HG03045 (cell line): ENCODE measurements at regions not wholly inside any gene's neighbourhood (a gene's known extent, or its start where the extent isn't known, plus 50 kb on each side); places are given as distances from the start of the nearest gene placed in this dataset.
"Not testable (repeated sequence)": the region's sequence is repeated elsewhere in the genome, so short reads cannot be mapped to it uniquely, and the experiment has no call there.

Experiments
- ATAC-seq: cut with Tn5 transposase; IDR thresholded peaks from one replicate; pipeline ENCODE4 v1.9.1; 2021; ENCODE audit warnings: mild to moderate bottlenecking, moderate library complexity; ENCODE audit not compliant: unreplicated experiment

- no peak for ATAC-seq
These were observed 335.2 kb upstream of the VWC2 start for GRCh38 chr7:49438281-49438680.

- ATAC-seq = no peak
These were observed 329.9 kb upstream of the VWC2 start for GRCh38 chr7:49443515-49443914.

DNA sequence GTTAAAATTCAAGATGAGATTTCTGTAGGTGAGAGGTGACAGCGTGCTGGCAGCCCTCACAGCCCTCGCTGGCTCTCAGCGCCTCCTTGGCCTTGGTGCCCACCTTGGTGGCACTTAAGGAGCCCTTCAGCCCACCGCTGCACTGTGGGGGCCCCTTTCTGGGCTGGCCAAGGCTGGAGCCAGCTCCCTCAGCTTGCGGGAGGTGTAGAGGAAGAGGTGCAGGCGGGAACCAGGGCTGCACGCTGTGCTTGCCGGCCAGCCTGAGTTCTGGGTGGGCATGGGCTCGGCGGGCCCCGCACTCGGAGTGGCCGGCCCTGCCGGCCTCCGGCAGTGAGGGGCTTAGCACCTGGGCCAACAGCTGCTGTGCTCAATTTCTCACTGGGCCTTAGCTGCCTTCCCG is 320.0 kb upstream of the VWC2 start:
- ATAC-seq = no peak

- ATAC-seq = no peak
These were observed 294.0 kb upstream of the VWC2 start for GRCh38 chr7:49479441-49479840.

GRCh38 chr7:49479936-49480544 is 293.4 kb upstream of the VWC2 start:
- no peak for ATAC-seq

GRCh38 chr7:49481075-49481474 is 292.4 kb upstream of the VWC2 start:
- ATAC-seq = no peak

GRCh38 chr7:49483142-49483541 is 290.3 kb upstream of the VWC2 start:
- no peak for ATAC-seq

- ATAC-seq = no peak
These were observed 286.2 kb upstream of the VWC2 start for GRCh38 chr7:49486974-49487829.

GRCh38 chr7:49487830-49488140 is 285.7 kb upstream of the VWC2 start:
- ATAC-seq = no peak

GRCh38 chr7:49488573-49488972 is 284.9 kb upstream of the VWC2 start:
- no peak for ATAC-seq

DNA sequence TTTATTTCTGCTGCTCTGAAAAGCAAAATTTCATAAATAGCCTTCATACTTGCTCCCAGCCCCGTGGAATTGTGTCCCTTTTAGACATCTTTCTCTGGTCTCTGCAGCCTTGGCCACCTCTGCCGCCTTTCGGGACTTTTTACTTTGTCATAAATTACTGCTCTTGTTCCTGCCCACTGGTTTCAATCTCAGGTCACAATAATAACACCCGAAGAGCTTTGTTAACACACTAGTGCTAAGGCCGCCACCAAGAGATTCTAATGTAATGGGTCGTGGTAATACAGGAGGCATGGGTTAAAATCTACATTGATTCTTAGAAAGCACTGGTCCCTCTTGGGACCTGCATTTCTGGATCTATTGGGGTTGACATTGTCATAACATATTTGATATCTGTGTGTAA is 276.0 kb upstream of the VWC2 start:
- ATAC-seq = no peak

DNA sequence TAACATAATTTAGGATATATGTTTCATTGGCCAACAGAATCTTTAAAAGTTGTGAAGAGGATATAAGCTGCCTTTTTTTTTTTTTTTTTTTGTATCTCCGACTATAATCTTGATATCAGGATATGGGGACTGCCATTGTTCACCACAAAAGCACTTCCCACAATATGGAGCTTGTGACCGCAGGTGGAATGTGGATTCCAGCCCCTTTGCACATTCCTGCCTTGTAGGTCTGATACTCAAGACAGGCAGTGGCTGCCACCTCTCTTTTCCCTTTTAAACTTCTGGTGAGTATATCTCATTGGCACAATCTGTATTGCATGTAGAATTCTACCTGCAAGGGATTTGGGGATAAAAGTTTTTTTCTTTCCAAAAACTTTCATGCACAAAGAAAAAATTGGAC is 272.7 kb upstream of the VWC2 start:
- no peak for ATAC-seq

- ATAC-seq = not testable (repeated sequence)
These were observed 266.2 kb upstream of the VWC2 start for GRCh38 chr7:49507206-49507605.

- ATAC-seq = no peak
These were observed 259.5 kb upstream of the VWC2 start for GRCh38 chr7:49513911-49514310.

GRCh38 chr7:49520951-49521350 is 252.5 kb upstream of the VWC2 start:
- ATAC-seq = no peak

DNA sequence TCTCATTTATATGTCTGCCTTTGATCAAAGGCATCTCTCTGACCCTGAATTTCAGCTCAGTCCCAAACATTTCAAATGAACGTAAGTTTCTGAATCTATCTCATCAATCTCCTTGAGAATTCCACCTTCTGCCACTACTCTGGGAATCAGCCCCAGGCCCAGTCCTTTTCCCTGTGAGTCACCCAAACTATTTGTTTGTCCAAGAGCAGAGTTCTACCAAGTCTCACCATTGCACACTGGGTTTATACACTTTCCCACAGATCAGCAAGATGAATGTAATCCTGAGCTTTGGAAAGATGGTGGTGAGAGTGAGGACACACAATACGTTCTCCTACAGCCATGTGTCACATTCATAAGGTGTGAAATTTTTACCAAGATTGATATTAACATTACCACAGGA is 251.3 kb upstream of the VWC2 start:
- ATAC-seq = no peak

GRCh38 chr7:49523870-49524269 is 249.6 kb upstream of the VWC2 start:
- ATAC-seq = no peak

DNA sequence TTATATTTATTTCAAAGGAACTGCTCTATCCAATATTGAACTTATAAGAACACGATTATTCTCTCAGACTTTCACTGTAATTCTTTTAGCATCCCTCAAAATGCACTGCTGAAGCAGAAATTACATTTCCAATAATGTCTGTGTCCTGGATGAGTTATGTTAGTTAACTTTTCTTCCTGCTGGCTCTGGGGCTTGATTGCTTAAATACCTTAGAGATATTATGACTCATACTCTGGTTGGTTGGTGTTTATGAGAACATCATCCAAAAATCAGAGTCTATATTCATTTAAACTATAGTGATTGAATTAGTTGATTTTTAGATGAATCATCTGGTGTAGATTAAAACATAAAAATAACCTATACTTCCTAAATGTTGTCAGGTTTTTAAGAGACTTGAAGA is 246.3 kb upstream of the VWC2 start:
- no peak for ATAC-seq

DNA sequence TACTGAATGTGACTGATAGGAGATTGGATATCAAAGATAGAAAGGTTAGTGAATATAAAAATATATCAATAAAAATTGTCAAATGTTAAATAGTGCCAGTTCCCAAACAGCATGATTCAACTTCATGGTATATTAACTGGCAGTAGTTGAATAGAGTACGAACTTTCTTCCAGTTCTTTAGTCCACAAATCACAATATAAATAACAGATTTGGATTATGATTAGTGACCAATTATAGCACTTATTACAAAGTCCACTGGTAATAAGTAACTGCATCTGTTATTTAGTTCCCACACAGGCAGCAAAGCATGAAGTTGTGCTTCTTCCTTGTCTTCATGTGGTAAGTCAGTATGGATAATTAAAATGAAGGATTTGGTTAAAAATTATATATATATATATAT is 243.0 kb upstream of the VWC2 start:
- ATAC-seq = no peak

DNA sequence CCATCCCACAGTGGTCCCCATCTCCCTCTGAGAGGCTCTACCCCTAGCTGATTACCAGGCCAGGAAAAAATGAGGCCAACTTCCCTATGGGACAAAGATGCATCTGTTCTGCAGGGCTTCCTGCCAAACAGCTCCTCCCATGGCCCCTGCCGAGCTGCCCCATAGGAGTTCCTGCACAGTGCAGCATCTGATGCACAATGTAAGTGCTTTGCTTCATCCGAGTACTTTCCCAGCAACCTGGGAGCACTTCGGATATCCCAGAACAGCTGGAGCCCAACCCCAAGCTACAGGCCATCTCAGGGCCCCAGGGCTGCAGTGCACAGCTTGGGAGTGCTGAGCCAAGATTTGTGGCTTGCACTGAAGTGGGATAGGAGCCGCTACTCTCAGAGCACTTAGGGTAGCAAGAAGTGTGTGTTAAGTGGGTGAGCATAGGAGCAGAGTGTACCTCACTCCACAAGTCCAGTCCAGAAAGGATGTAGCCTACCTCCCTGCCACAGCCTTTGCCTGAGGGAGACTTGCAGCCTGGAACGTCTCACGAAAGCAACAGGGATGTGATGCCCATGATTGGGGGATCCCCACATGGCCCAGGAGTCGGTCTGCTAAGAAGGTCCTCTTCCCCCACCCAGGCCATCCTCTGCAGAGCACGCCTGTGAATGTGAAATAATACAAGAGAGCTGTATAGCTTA is 209.6 kb upstream of the VWC2 start:
- peak; percentile 34 for ATAC-seq

DNA sequence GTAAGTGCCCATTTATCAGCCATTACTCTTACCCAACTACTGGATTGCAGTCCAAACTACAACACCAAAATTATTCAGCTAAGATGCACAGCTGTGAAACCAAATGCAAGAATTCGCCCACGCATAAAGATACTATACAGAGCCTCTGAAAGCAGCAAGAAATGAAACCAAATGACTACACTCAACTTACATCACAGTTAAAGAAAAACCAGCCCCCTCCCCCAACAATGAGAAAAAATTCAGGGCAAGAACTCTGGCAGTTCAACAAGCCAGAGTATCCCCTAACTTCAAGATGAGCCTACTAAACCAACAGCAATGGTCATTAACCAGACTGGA is 209.1 kb upstream of the VWC2 start:
- peak; percentile 81 for ATAC-seq

GRCh38 chr7:49577576-49577975 is 195.9 kb upstream of the VWC2 start:
- ATAC-seq = no peak
